Thyroid gland (tissue), 4 donors: ENCODE measurements at regions not wholly inside any gene's neighbourhood (a gene's known extent, or its start where the extent isn't known, plus 50 kb on each side); places are given as distances from the start of the nearest gene placed in this dataset.

Experiments
- POLR2A ChIP-seq, 2 donors: fragments of 450-650 bp; IDR thresholded peaks; one replicate each; pipeline ENCODE4 v1.6.1; 2017; ENCODE audit warnings: antibody characterized with exemption in 2 of 2, mild to moderate bottlenecking in 2 of 2, moderate library complexity in 1 of 2
- TF ChIP-seq, protein P1 (sequence below), 6 experiments: fragments of 200-600 bp in 3 of 6; fragments of 450-650 bp in 3 of 6; sonication (generic) in 3 of 6; IDR thresholded peaks; one replicate each; pipeline ENCODE4 v1.5.1; 2016 to 2019; ENCODE audit warnings: antibody characterized with exemption in 6 of 6, mild to moderate bottlenecking in 2 of 6, inconsistent platforms in 1 of 6, moderate library complexity in 1 of 6

DNA sequence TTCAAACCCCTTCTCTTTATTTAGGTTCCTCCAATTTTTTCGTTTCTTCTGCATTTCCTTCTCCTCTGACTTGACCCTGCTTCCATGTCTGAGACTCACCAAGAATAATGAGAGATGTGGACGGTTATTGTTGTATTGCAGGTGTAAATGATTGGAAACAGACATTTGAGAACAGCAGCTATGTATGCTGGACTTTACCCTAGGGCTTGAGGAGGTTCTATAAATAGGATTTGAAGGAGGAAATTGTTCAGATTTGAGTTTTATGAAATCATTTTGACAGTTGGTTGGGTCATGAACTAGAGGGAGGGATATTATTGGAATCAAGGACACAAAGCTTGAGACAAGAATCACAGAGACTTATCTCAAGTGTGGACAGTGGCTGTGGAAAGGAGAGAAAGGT lies 614.6 kb upstream of the CPEB2 start:
- TF ChIP-seq, protein P1, sequence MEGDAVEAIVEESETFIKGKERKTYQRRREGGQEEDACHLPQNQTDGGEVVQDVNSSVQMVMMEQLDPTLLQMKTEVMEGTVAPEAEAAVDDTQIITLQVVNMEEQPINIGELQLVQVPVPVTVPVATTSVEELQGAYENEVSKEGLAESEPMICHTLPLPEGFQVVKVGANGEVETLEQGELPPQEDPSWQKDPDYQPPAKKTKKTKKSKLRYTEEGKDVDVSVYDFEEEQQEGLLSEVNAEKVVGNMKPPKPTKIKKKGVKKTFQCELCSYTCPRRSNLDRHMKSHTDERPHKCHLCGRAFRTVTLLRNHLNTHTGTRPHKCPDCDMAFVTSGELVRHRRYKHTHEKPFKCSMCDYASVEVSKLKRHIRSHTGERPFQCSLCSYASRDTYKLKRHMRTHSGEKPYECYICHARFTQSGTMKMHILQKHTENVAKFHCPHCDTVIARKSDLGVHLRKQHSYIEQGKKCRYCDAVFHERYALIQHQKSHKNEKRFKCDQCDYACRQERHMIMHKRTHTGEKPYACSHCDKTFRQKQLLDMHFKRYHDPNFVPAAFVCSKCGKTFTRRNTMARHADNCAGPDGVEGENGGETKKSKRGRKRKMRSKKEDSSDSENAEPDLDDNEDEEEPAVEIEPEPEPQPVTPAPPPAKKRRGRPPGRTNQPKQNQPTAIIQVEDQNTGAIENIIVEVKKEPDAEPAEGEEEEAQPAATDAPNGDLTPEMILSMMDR (IDR thresholded peaks at IDR 0.05): no peak
- no peak for TF ChIP-seq POLR2A (IDR thresholded peaks at IDR 0.05)
